Stimulated activated CD8-positive, alpha-beta memory T cell treated with anti-CD3 and anti-CD28 coated beads, Interleukin-12 subunit alpha, Interleukin-12 subunit beta, amount 100 ng/mL, for 4 hours (primary cell): ENCODE measurements at regions not wholly inside any gene's neighbourhood (a gene's known extent, or its start where the extent isn't known, plus 50 kb on each side); places are given as distances from the start of the nearest gene placed in this dataset.

ENCODE experiments used
- DNase-seq: peaks from one replicate; pipeline ENCODE4 v3.0.0-alpha.2; 2020; ENCODE audit warnings: low read depth

GRCh38 chr4:121277194-121278105 is 103.4 kb downstream of the QRFPR start:
- DNase-seq = no peak

DNA sequence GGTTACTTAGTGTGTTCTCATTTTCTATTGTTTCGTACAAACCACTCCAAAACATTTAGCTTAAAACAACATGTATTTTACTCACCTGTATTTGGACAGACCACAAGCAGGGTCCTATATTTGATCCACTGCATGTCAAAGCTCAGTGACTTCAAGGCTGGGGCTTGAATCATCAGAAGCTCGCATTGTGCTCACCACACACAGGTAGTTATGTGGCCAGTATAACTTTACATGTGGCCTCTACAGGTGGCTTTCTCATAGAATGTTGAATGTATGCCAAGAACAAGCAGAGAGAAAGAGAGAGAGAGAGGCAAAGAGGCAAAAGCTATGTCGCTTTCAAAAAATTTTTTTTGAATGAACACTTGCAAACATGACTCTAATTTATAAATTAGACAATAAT is 107.6 kb downstream of the QRFPR start:
- no peak for DNase-seq

DNA sequence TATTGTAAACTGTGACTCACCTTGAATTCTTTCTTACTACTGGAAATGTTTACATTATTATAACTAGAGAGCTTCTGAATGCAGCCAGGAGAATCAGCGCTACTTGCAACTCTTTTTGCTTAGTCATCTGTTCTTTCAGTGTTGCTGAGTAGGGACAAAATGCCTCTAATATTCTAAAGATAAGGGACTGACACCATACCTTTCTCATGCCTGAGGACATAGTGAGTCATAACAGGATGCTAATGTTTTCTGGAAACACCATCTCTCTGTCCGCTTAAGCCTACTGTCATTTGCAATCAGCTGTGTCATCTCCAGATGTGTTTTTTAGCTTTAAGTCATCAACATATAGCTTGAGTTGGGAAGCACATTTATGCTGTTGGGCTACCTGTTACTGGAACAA is 108.3 kb downstream of the QRFPR start:
- no peak for DNase-seq

DNA sequence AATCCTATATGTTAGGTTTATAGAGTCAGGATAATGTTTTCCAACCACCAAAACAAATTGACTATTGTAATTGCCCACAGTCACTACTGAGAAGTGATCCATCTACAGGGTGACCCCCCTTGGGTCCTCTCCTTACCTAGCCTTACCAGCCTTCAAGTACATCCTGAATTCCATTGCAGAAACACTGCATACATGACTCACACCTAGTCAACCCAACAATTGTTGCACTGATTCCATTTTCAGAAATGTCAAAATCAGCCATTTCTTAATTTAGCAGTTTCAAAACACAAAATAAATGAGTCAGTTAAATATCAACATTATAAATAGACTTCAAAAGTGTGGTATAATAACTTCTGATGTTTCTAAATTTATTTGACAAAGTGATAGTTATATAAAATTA is 106.3 kb upstream of the TNIP3 start:
- DNase-seq = no peak

DNA sequence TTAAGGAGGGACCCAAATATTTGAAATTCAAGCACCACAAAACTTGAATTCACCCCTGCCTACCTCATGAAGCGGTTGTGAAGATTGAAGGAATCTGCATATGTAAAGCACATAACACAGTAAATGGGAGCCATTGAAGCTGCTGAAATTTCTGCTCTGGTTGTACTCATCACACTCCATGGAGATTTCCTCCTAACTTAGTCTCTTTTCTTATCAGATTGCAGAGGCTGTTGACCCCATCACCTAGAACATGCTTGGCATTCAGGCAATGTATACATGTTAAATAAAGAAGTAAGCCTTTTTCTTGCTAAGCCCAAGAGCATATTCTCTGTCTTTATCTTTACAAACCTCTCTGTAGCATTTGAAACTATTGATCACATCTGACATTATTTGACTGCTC is 104.9 kb upstream of the TNIP3 start:
- no peak for DNase-seq

- no peak for DNase-seq
These were observed 102.9 kb upstream of the TNIP3 start for GRCh38 chr4:121266982-121267381.

GRCh38 chr4:121256887-121257466 is 92.9 kb upstream of the TNIP3 start:
- DNase-seq = no peak

- DNase-seq = peak; percentile 10
These were observed 92.0 kb upstream of the TNIP3 start for GRCh38 chr4:121255986-121256750.

DNA sequence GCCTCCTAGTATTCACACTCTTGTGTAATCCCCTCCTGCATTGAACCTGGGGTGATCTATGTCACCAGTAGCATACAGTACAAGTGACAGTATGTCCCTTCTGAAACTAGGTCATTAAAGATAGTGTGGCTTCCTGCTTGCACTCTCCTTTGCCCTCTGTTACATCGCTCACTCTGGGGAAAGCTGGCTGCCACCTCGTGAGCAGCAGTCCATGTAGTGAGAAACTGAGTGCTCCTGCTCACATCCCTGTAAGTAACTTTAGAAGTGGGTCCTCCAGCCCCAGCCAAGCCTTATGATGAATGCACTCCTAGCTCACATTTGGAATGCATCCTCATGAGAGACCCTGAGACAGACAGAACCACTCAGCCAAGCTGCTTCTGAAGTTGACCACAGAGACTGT is 89.8 kb upstream of the TNIP3 start:
- peak; percentile 10 for DNase-seq

DNA sequence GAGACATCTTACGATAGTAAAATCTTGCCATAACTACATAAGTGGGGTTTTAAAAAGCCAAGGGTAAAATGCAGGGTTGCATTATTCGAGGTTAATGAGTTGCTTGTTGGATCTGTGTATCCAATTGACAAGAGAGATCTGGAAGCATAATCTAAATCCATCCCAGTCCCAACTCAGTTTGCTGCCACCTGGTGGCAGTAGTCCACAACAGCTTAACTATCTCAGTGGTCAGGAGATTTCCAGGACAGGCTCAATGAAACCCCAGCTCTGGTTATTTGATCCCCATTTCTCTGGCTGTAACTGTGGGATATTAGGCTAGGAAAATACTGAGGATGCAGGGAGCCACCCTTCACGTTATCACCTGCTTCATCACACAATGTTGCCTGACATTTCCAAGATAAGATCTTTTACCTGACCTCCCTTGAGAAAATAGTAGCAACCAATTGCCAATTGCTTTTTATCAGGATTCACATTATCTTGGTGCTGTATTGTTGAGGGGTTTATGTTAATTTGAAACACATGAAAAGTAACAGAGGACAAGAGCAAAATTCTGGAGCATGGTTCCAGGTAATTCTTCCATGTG is 88.2 kb upstream of the TNIP3 start:
- peak; percentile 11 for DNase-seq

GRCh38 chr4:121248747-121249146 is 84.6 kb upstream of the TNIP3 start:
- no peak for DNase-seq

GRCh38 chr4:121246698-121247097 is 82.6 kb upstream of the TNIP3 start:
- no peak for DNase-seq

DNA sequence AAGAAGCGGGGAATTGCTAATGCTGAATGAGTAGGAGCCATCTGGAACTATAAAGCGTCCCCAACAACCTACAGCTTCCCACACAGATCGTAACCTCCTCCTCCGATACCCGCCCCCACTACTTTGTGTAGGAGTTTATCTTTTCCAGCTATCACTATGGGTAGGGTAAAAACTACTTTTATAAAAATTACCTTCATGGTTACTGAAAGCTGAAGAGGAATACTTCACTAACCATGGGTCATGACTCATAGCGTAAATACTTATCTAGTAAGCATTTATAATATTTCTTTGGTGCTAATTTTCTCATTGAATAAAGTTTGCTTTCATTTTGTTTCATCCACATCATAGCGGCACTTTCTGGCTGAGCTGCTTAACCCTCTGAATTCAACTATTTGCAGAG is 79.4 kb upstream of the TNIP3 start:
- DNase-seq = no peak

GRCh38 chr4:121242188-121242750 is 78.1 kb upstream of the TNIP3 start:
- no peak for DNase-seq

DNA sequence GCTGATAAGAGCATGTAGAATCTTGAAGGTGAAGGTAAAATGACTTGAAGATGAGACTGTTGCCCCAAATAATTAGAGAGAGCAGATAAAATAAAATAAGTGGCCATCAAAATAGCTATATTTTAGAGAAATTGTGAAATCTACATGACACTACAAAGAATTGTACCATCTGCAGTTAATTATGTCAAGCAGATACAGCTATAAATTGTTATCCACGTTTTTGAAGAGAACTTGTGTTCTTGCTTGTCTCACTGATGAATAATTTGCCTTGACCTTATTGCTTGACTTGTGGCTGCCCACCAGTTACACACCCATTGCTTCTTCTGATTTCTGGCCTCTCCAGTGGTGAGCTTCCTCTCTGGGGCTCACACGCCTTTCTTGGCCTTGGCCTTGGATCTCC is 75.8 kb upstream of the TNIP3 start:
- no peak for DNase-seq

DNA sequence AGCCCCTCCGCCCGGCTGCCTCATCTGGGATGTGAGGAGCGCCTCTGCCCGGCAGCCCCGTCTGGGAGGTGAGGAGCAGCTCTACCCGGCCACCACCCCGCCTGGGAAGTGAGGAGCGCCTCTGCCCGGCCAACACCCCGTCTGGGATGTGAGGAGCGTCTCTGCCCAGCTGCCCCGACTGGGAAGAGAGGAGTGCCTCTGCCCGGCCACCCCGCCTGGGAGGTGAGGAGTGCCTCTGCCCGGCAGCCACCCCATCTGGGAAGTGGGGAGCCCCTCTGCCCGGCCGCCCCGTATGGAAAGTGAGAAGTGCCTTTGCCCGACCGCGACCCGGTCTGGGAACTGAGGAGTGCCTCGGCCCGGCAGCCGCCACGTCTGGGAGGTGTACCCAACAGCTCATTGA is 74.3 kb upstream of the TNIP3 start:
- no peak for DNase-seq

- no peak for DNase-seq
These were observed 72.9 kb upstream of the TNIP3 start for GRCh38 chr4:121237069-121237399.

GRCh38 chr4:121236353-121237068 is 72.4 kb upstream of the TNIP3 start:
- no peak for DNase-seq

GRCh38 chr4:121233982-121234381 is 69.9 kb upstream of the TNIP3 start:
- no peak for DNase-seq

DNA sequence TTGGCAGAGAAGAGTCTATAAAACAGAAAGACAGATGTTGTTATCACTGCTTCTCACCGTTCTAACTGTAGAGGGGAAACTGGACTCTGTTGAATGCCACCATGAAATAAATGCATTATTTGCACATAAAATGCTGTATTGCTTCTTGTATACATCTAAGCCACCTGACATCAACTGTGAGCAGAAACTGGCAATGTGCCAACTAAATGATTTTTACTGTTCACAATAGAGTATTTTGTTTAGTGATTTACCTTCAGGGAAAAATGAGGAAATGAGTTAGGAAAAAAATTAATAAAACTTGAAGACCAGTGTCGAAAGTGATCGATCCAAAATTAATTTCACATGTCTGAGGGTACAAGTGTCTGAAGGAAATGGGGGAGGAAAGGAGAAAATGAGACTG is 65.9 kb upstream of the TNIP3 start:
- DNase-seq = no peak

- DNase-seq = no peak
These were observed 64.7 kb upstream of the TNIP3 start for GRCh38 chr4:121228848-121229247.

- DNase-seq = no peak
These were observed 63.2 kb upstream of the TNIP3 start for GRCh38 chr4:121227341-121227792.
